ENCODE measurements at regions not wholly inside any gene's neighbourhood (a gene's known extent, or its start where the extent isn't known, plus 50 kb on each side); places are given as distances from the start of the nearest gene placed in this dataset.

- TF ChIP-seq CTCF (conservative IDR thresholded peaks at IDR 0.05; ENCODE audit: low read depth, low read length) = no peak
- TF ChIP-seq EZH2 (IDR thresholded peaks at IDR 0.05; ENCODE audit: borderline replicate concordance, low read depth, low read length, poor library complexity, severe bottlenecking) = no peak
These were observed 455.4 kb upstream of the ADGRL3 start for GRCh38 chr4:60744767-60745166.
